Prostate gland (tissue), 2 donors: ENCODE measurements at regions not wholly inside any gene's neighbourhood (a gene's known extent, or its start where the extent isn't known, plus 50 kb on each side); places are given as distances from the start of the nearest gene placed in this dataset.

Source experiments
- DNase-seq: peaks from one replicate; pipeline ENCODE4 v3.0.0-alpha.2; 2019; ENCODE audit warnings: low spot score
- H3K27ac ChIP-seq, 2 donors: fragments of 200-600 bp; sonication (generic); 2 replicates each; pipeline ENCODE4 v1.5.1; 2017 to 2019
- H3K27me3 ChIP-seq: fragments of 200-600 bp; sonication (generic); replicated peaks from 2 replicates; pipeline ENCODE4 v1.5.1; 2019; ENCODE audit not compliant: insufficient read depth
- H3K36me3 ChIP-seq, 2 donors: fragments of 200-600 bp; sonication (generic); 1 replicate in 1 of 2; 2 replicates in 1 of 2; pipeline versions ENCODE4 v1.5.1 to v1.8.1; 2017 to 2019
- H3K4me1 ChIP-seq: fragments of 200-600 bp; sonication (generic); replicated peaks from 2 replicates; pipeline ENCODE4 v1.5.1; 2019
- H3K4me3 ChIP-seq, 2 donors: fragments of 200-600 bp; sonication (generic); 2 replicates each; pipeline ENCODE4 v1.5.1; 2017 to 2019
- H3K9me3 ChIP-seq: fragments of 200-600 bp; sonication (generic); 2 replicates; pipeline ENCODE4 v1.5.1; 2017
- POLR2A ChIP-seq: fragments of 450-650 bp; IDR thresholded peaks from one replicate; pipeline ENCODE4 v1.6.1; 2016; ENCODE audit warnings: antibody characterized with exemption, mild to moderate bottlenecking
- POLR2AphosphoS5 ChIP-seq: sonication (generic); formaldehyde crosslinking; IDR thresholded peaks from one replicate; pipeline ENCODE4 v1.6.1; 2017; ENCODE audit warnings: antibody characterized with exemption
- WGBS: methylation state at CpG from one replicate; pipeline ENCODE4 v1.1.5; 2018; 5-methylcytosine and 5-hydroxymethylcytosine counted together
- intact Hi-C: fragments of 100-400 bp; cut with DNase I; formaldehyde crosslinking; loops from one replicate; pipeline ENCODE4 v1.14.2; 2022
- TF ChIP-seq, protein P1 (sequence below), 4 experiments: fragments of 200-600 bp in 2 of 4; fragments of 450-650 bp in 2 of 4; sonication (generic) in 2 of 4; IDR thresholded peaks; 1 replicate in 3 of 4; 2 replicates in 1 of 4; pipeline ENCODE4 v1.5.1; 2016 to 2019; ENCODE audit warnings: antibody characterized with exemption in 4 of 4, mild to moderate bottlenecking in 2 of 4, moderate library complexity in 2 of 4

DNA sequence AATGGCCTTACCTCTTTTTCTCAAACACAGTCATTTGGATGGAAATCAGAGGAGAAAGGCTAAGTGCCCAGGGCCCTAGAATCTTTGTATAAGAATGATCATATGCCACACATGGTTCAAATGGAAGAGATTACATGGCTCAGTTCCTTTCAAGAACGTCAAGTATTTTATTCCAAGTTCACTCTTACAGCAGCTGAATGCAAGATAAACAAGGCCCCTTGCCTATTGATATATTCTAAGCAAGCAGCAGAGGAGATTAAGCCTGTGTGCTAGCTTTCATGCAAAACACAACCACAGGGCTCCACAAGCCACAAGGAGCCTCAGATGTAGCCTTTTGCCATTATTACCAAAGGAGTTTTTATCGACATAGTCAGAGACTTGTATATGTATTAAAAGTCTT is 55.3 kb upstream of the SLCO6A1 start:
- TF ChIP-seq, protein P1, sequence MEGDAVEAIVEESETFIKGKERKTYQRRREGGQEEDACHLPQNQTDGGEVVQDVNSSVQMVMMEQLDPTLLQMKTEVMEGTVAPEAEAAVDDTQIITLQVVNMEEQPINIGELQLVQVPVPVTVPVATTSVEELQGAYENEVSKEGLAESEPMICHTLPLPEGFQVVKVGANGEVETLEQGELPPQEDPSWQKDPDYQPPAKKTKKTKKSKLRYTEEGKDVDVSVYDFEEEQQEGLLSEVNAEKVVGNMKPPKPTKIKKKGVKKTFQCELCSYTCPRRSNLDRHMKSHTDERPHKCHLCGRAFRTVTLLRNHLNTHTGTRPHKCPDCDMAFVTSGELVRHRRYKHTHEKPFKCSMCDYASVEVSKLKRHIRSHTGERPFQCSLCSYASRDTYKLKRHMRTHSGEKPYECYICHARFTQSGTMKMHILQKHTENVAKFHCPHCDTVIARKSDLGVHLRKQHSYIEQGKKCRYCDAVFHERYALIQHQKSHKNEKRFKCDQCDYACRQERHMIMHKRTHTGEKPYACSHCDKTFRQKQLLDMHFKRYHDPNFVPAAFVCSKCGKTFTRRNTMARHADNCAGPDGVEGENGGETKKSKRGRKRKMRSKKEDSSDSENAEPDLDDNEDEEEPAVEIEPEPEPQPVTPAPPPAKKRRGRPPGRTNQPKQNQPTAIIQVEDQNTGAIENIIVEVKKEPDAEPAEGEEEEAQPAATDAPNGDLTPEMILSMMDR (IDR thresholded peaks at IDR 0.05) = no peak
- no peak for TF ChIP-seq POLR2A
- Histone ChIP-seq H3K4me1 (no peaks in the 10 kb centered on the region), H3K9me3 (no peaks in the 10 kb centered on the region), H3K36me3 (no peaks in the 10 kb centered on the region), H3K27me3 (no peaks in the 10 kb centered on the region), H3K27ac (no peak overlapping the region), H3K4me3 (no peak overlapping the region)
- 35% methylated on average over 2 of the region's 2 CpGs for WGBS
- intact Hi-C loops = no loop called here
- DNase-seq = no peak

DNA sequence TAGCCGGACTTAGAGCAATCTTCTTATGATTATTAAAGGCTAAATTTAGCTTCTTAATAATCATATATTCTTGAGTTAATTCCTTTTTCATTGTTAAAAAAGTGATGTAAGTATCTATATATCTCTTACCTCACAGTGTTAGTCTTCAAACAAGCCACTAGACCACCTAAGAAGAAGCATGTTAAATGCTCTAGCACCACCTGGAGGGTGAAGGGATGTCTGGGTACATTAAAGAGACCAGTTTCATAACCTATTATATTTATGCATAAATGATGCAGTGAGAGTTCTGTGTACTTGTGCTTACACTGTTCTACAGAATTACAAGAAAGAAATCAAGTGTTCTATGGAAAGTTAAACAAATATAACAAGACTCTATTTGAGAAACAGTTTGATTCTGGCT is 55.9 kb upstream of the SLCO6A1 start:
- Histone ChIP-seq H3K27ac (no peak overlapping the region), H3K4me3 (no peak overlapping the region), H3K9me3 (no peaks in the 10 kb centered on the region), H3K27me3 (no peaks in the 10 kb centered on the region), H3K36me3 (no peaks in the 10 kb centered on the region), H3K4me1 (no peaks in the 10 kb centered on the region)
- intact Hi-C loops = no loop called here
- DNase-seq = no peak
- WGBS = 97% methylated on average over 1 of the region's 1 CpG
- TF ChIP-seq POLR2AphosphoS5 (no peak), POLR2A (no peak)
- TF ChIP-seq, protein P1 (IDR thresholded peaks at IDR 0.05) = no peak

DNA sequence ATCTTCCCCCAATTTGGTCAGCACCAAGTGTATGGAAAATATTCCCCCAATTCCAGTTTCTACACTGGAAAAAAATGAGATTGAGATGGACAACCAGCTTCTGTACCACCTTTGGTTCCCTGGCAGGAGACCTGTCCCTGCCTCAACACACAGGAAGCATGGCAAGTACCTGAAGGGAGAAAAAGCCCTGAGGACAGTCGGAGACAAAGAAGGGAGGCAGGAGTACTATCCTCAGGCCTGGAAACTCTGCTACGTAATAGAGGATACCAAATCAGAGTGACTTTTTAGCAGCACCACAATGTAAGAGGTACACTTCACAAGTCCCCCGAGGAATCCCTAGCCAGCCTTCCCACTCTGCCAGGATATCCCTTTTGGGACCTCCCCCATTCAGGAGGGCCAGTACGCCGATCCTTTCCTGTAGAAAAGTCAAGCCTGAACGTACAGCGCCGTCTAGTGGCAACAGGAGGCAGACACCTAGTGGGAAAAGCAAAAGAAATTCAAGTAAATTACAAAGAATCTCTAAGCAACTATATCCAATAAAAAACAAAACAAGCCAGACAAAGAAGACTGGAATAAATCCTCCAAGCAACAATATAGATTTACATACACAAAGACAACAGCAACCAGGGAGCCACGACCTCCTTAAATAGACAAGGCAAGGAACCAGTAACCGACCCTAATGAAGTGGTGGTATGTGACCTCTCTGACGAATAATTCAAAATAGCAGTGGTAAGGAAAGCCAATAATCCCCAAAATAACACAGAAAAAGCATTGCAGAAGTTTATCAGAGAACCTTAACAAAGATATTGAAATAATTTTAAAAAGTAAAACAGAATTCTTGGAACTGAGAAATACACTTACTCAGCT is 63.3 kb upstream of the SLCO6A1 start:
- no peaks in the 10 kb centered on the region for H3K36me3 ChIP-seq
- intact Hi-C loops = no loop called here
- DNase-seq = no peak
- no peak overlapping the region for H3K4me3 ChIP-seq
- H3K27ac ChIP-seq = no peak overlapping the region
- no peak for TF ChIP-seq POLR2AphosphoS5
- TF ChIP-seq POLR2A = no peak
- TF ChIP-seq, protein P1 (IDR thresholded peaks at IDR 0.05) = no peak
- no peaks in the 10 kb centered on the region for H3K27me3 ChIP-seq
- 48% methylated on average over 11 of the region's 11 CpGs for WGBS
- no peaks in the 10 kb centered on the region for H3K9me3 ChIP-seq
- no peaks in the 10 kb centered on the region for H3K4me1 ChIP-seq

- no peak for TF ChIP-seq POLR2A
- TF ChIP-seq POLR2AphosphoS5 = no peak
- TF ChIP-seq, protein P1 (IDR thresholded peaks at IDR 0.05) = no peak
- no peaks in the 10 kb centered on the region for H3K36me3 ChIP-seq
- intact Hi-C loops = no loop called here
- no peaks in the 10 kb centered on the region for H3K9me3 ChIP-seq
- WGBS = 75% methylated on average over 4 of the region's 4 CpGs
- DNase-seq = no peak
- no peaks in the 10 kb centered on the region for H3K4me1 ChIP-seq
- H3K27me3 ChIP-seq = no peaks in the 10 kb centered on the region
- H3K4me3 ChIP-seq = no peak overlapping the region
- no peak overlapping the region for H3K27ac ChIP-seq
Measured at GRCh38 chr5:102570747-102571146, 71.9 kb upstream of the SLCO6A1 start.

DNA sequence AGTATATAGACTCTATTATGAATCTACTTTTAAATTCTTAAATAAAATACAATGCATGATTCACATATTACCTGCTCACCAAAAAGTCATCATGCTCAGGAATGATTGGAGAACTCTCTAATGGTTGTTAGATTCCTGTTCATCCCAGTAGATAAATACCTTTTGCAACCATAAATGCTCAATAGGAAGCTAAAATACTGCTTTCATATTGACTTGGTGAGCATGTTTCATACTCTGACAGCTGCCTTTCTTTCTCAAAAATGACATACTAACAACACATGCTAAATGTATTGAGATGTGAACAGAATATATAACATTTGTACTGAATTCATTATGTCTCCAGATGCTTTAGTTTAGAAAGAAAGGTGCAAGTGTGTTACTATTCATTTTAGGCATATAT is 79.6 kb upstream of the SLCO6A1 start:
- TF ChIP-seq, protein P1 (IDR thresholded peaks at IDR 0.05) = no peak
- TF ChIP-seq POLR2AphosphoS5 = no peak
- no peak for TF ChIP-seq POLR2A
- no peaks in the 10 kb centered on the region for H3K36me3 ChIP-seq
- no peaks in the 10 kb centered on the region for H3K27me3 ChIP-seq
- H3K4me3 ChIP-seq = no peak overlapping the region
- intact Hi-C loops = no loop called here
- no peaks in the 10 kb centered on the region for H3K4me1 ChIP-seq
- no peaks in the 10 kb centered on the region for H3K9me3 ChIP-seq
- H3K27ac ChIP-seq = no peak overlapping the region
- no peak for DNase-seq
